DMS79 treated with DMSO at 0.1 percent for 48 hours (cell line): ENCODE measurements at regions not wholly inside any gene's neighbourhood (a gene's known extent, or its start where the extent isn't known, plus 50 kb on each side); places are given as distances from the start of the nearest gene placed in this dataset.
A peak's percentile ranks its signal among the peaks of the same experiment; 100 is the strongest.
"Not testable (repeated sequence)": the region's sequence is repeated elsewhere in the genome, so short reads cannot be mapped to it uniquely, and the experiment has no call there.

Experiments
- DNase-seq: peaks from one replicate; lab custom pipeline; 2025; lab: John Stamatoyannopoulos, UW

DNA sequence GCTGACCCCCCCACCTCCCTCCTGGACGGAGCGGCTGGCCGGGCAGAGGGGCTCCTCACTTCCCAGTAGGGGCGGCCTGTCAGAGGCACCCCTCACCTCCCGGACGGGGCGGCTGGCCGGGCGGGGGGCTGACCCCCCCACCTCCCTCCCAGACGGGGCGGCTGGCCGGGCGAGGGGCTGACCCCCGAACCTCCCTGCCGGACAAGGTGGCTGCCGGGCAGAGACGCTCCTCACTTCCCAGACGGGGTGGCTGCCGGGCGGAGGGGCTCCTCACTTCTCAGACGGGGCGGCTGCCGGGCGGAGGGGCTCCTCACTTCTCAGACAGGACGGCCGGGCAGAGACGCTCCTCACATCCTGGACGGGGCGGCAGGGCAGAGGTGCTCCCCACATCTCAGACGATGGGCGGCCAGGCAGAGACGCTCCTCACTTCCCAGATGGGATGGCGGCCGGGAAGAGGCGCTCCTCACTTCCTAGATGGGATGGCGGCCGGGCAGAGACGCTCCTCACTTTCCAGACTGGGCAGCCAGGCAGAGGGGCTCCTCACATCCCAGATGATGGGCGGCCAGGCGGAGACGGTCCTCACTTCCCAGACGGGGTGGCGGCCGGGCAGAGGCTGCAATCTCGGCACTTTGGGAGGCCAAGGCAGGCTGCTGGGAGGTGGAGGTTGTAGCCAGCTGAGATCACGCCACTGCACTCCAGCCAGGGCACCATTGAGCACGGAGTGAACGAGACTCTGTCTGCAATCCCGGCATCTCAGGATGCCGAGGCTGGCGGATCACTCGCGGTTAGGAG is 66.2 kb upstream of the PAPPA2 start:
- not testable (repeated sequence) for DNase-seq

- no peak for DNase-seq
Measured at GRCh38 chr1:176391621-176392020, 71.4 kb upstream of the PAPPA2 start.

DNA sequence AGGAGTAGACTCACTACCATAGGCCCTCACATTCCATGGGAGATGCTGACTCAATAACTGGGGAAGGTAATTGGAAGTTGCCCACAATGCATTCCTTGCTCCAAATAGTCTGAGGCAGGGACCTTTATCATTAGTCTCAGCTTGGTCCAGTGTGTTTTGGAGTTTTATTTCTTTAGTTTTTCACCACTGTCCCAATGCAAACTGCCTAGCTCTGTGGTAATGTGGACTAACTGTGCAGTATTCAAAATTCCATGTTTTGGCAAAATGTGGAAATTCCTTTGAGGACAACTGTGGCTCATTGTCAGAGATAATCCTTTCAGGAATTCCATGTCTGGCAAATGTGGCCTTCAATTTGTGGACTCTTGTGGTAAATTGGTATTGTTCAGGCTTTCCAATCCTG is 78.1 kb upstream of the PAPPA2 start:
- no peak for DNase-seq

GRCh38 chr1:176382163-176382562 is 80.8 kb upstream of the PAPPA2 start:
- DNase-seq = no peak

DNA sequence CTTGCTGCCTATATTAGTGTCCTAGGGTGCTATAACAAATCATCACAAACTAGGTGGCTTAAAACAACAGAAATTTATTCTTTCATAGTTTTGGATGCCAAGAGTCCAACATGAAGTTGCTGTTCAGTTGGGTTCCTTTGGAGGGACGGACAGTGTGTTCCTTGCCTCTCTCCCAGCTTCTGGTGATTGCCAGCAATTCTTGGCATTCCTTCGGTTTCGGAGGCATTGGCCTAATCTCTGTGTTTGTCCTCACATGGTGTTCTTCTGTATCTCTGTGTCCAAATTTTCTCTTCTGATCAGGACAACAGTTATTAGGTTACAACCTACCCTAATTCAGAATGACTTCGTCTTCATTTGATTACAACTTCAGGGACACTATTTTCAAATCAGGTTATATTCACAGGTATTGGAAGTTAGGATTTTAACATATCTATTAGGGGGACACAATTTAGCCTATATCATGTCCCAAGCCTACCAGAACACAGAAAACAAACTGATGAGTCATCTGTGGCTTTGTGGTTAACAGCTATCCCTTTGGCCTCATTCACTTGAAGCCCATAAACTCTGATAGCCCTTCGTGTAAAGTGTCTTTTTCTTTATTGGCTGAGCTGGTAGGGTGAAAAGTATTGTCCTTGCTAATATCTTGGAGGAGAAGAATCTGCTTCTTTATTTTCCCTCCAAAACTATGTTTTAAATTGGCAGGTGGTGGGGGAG is 83.2 kb upstream of the PAPPA2 start:
- DNase-seq = no peak

DNA sequence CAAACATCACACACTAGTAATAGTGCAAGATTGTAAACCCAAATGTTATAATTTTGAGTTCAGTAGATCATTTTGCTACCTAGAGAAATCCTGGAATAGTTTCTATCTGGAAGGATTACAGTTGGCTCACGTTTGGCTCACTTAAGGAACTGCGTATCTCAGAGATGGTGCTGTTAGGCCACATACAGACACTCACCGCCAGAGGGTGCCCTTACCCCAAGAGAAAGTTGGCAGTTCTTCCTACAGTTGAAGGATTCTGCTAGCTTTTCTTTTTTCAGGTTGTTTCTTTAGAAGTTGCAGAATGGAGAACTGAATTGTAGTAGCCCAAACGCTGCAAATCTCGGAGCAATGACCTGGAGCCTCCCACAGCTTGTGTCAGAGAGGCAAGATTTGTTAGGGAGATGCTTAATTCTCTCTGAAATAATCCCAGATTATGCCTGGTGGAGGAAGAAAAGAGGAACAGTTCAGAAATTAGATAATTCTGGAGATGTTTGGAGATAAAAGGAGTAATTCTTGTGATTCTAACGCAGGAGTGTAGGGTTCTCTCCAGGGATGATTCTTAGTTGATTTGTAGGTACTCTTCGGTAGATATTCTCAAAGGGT is 87.9 kb upstream of the PAPPA2 start:
- DNase-seq = peak; percentile 9

- no peak for DNase-seq
Measured at GRCh38 chr1:176364236-176364905, 98.6 kb upstream of the PAPPA2 start.

DNA sequence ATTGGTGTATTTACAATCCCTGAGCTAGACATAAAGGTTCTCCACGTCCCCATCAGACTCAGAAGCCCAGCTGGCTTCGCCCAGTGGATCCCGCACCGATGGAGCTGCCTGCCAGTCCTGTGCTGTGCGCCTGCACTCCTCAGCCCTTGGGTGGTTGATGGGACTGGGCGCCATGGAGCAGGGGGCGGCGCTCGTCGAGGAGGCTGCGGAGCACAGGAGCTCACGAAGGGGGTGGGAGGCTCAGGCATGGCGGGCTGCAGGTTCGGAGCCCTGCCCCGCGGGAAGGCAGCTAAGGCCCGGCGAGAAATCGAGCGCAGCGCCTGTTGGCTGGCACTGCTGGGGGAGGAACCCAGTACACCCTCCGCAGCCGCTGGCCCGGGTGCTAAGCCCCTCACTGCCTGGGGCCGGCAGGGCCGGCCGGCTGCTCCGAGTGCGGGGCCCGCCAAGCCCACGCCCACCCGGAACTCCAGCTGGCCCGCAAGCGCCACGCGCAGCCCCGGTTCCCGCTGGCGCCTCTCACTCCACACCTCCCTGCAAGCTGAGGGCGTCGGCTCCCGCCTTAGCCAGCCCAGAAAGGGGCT is 113.8 kb upstream of the PAPPA2 start:
- DNase-seq = not testable (repeated sequence)

DNA sequence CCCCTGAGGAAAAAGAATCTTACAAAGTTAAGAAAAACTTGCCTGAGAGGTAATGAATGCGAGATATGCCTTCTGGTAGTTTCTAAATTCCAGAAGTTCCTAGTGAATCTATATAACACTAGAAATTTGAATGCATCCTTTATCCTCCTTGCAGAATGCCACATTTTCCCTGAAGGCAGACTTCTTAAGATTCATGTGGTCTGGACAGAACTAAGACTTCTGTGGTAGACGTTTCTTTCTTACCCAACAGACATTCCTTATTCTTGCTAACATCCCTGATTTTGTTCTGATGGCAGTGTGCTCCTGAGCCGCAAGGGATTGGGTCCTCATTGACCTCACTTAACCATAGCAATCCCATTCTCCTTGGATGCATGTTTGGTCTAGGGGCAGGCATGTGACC is 121.3 kb upstream of the PAPPA2 start:
- DNase-seq = no peak

GRCh38 chr1:176338877-176339276 is 124.1 kb upstream of the PAPPA2 start:
- no peak for DNase-seq

- no peak for DNase-seq
Measured at GRCh38 chr1:176330782-176331181, 123.7 kb upstream of the COP1 start.

DNA sequence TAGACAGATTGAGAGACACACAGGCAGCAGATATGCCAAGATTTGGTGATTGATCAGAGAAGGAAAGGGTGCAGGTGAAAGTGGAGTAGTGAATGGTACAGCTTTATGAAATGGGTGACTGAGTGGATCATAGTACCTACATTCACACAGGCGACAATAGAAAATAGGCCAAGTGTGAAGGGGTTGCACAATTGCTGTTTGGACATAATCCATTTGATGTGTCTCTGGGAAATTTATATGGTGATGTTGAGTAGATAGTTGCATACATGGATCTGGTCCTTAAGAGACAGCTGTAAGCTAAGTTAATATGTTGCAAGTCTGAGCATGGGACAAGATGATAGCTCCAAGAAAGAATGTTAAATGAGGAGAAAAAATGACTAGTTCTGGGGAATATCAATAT is 118.6 kb upstream of the COP1 start:
- no peak for DNase-seq

- DNase-seq = no peak
Measured at GRCh38 chr1:176323472-176323871, 116.4 kb upstream of the COP1 start.

DNA sequence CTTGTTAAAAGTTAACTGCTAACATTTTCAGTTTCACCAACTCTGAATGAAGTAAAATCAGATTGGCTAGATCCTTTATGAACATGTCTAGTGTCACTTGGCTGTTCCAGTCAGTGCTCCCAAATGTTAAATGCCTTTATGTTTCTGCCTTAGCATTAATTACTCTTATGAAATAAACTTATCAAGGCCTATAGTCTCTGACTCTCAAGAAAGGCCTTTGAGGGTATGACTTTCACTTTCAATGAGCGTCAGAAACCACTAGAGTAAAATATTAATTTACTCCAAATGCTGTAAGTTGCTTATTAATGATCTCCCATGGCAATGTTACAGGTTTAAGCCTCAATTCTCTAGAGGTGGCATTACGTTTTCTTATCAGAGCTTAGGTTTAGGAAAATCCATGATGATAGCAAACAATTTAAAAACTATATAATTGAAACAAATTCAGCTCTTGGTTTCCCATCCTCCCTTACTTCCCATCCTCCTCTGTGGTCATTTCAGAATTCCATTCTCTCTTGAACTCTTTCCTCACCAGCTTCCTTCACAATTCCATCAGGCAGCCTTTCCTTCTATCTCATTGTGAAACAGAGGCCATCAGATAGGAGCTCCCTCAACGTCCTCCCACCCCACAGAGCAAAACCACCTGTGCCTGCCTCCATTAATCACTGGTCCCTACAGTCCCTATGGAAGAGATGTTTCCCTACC is 108.6 kb upstream of the COP1 start:
- DNase-seq = no peak

GRCh38 chr1:176296602-176297001 is 89.5 kb upstream of the COP1 start:
- not testable (repeated sequence) for DNase-seq

- DNase-seq = no peak
Measured at GRCh38 chr1:176285996-176286395, 78.9 kb upstream of the COP1 start.

GRCh38 chr1:176271572-176271971 is 64.5 kb upstream of the COP1 start:
- DNase-seq = no peak
